ENCODE measurements at regions not wholly inside any gene's neighbourhood (a gene's known extent, or its start where the extent isn't known, plus 50 kb on each side); places are given as distances from the start of the nearest gene placed in this dataset.
"Not testable (repeated sequence)": the region's sequence is repeated elsewhere in the genome, so short reads cannot be mapped to it uniquely, and the experiment has no call there.

- H3K27me3 ChIP-seq (ENCODE audit: insufficient read depth); H2AFZ ChIP-seq; ATAC-seq; H3K36me3 Mint-ChIP-seq (ENCODE audit: low read depth); H3K27ac Mint-ChIP-seq; H3K9me2 ChIP-seq (ENCODE audit: insufficient read depth); H3K4me1 ChIP-seq (ENCODE audit: insufficient read depth); H3F3A ChIP-seq (replicated peaks; ENCODE audit: low read depth); H3K79me2 ChIP-seq (replicated peaks; ENCODE audit: insufficient read depth); H3K4me2 ChIP-seq; H4K20me1 ChIP-seq (replicated peaks; ENCODE audit: insufficient read depth); H3K27me3 Mint-ChIP-seq (ENCODE audit: insufficient read depth, low read depth, poor library complexity); H3K36me3 ChIP-seq (ENCODE audit: insufficient read depth); H3K9me3 Mint-ChIP-seq; H3K4me1 Mint-ChIP-seq; H3K4me3 ChIP-seq; H3K27ac ChIP-seq (ENCODE audit: low read depth); H3K4me3 Mint-ChIP-seq; DNase-seq (ENCODE audit: low spot score): not testable (repeated sequence)
These were observed 2326.1 kb upstream of the PCDH20 start for GRCh38 chr13:63741814-63742101.

GRCh38 chr13:63741029-63741813 is 2325.6 kb upstream of the PCDH20 start:
- Histone ChIP-seq H3K4me2 (no peak overlapping the region), H2AFZ (no peak overlapping the region), H3K4me1 (ENCODE audit: insufficient read depth) (no peaks in the 10 kb centered on the region), H4K20me1 (replicated peaks; ENCODE audit: insufficient read depth) (no peaks in the 10 kb centered on the region), H3K27ac (ENCODE audit: low read depth) (no peak overlapping the region), H3F3A (replicated peaks; ENCODE audit: low read depth) (no peaks in the 10 kb centered on the region), H3K9me2 (ENCODE audit: insufficient read depth) (no peaks in the 10 kb centered on the region), H3K36me3 (ENCODE audit: insufficient read depth) (no peaks in the 10 kb centered on the region), H3K4me3 (no peak overlapping the region), H3K27me3 (ENCODE audit: insufficient read depth) (no peaks in the 10 kb centered on the region), H3K79me2 (replicated peaks; ENCODE audit: insufficient read depth) (no peaks in the 10 kb centered on the region)
- H3K27ac Mint-ChIP-seq = no peak overlapping the region
- H3K27me3 Mint-ChIP-seq (ENCODE audit: insufficient read depth, low read depth, poor library complexity) = no peaks in the 10 kb centered on the region
- H3K9me3 Mint-ChIP-seq = peaks cover 7% of the 10 kb centered on the region; the same call in 2 of the 3 replicates
- ATAC-seq (no peak), DNase-seq (ENCODE audit: low spot score) (no peak)
- no peaks in the 10 kb centered on the region; the same call in 2 of the 3 replicates for H3K36me3 Mint-ChIP-seq (ENCODE audit: low read depth)
- no peaks in the 10 kb centered on the region for H3K4me1 Mint-ChIP-seq
- H3K4me3 Mint-ChIP-seq = no peak overlapping the region
- TF ChIP-seq ZNF331 (CRISPR knock-in tag; IDR thresholded peaks at IDR 0.05; ENCODE audit: low read depth) = no peak
- no peak for TF ChIP-seq CREB1 (CRISPR knock-in tag; IDR thresholded peaks at IDR 0.05; ENCODE audit: low read depth)
- TF ChIP-seq NANOG (IDR thresholded peaks at IDR 0.05; ENCODE audit: borderline replicate concordance) = no peak
- no peak for TF ChIP-seq CTCF (conservative IDR thresholded peaks at IDR 0.05; ENCODE audit: low read depth in 2 of 2)
- no peak for TF ChIP-seq REST (IDR thresholded peaks at IDR 0.05; ENCODE audit: unreplicated experiment)
- no peak for TF ChIP-seq ZNF462 (CRISPR knock-in tag; IDR thresholded peaks at IDR 0.05)
- no peak for TF ChIP-seq POLR2AphosphoS5 (IDR thresholded peaks at IDR 0.05; ENCODE audit: low read depth)
- no peak for TF ChIP-seq EZH2 (IDR thresholded peaks at IDR 0.05; ENCODE audit: low read depth, unreplicated experiment)
- no peak for TF ChIP-seq STAT1 (IDR thresholded peaks at IDR 0.05; ENCODE audit: unreplicated experiment)
- TF ChIP-seq EZH2phosphoT487 (IDR thresholded peaks at IDR 0.05; ENCODE audit: unreplicated experiment) = no peak
- no peak for TF ChIP-seq JUNB (IDR thresholded peaks at IDR 0.05; ENCODE audit: unreplicated experiment)

All from GM23338 (cell line).